Smooth muscle cell (in vitro differentiated cells): ENCODE measurements at regions not wholly inside any gene's neighbourhood (a gene's known extent, or its start where the extent isn't known, plus 50 kb on each side); places are given as distances from the start of the nearest gene placed in this dataset.

Source experiments
- DNase-seq: peaks from one replicate; lab custom pipeline; 2025; ENCODE audit not compliant: unreplicated experiment; lab: John Stamatoyannopoulos, UW
- H2AFZ ChIP-seq: fragments of 200-600 bp; sonication (generic); 2 replicates; pipeline ENCODE4 v1.6.0; 2016; ENCODE audit warnings: antibody characterized with exemption, low read depth, mild to moderate bottlenecking
- H3F3A ChIP-seq: fragments of 200-600 bp; sonication (generic); 2 replicates; pipeline ENCODE4 v1.6.0; 2017; ENCODE audit warnings: antibody characterized with exemption, low read depth
- H3K27ac ChIP-seq: fragments of 200-600 bp; sonication (generic); 2 replicates; pipeline ENCODE4 v1.5.1; 2016; ENCODE audit warnings: low read depth, mild to moderate bottlenecking
- H3K27me3 ChIP-seq: fragments of 200-600 bp; sonication (generic); 2 replicates; pipeline ENCODE4 v1.6.1; 2016; ENCODE audit warnings: low read depth, mild to moderate bottlenecking
- H3K36me3 ChIP-seq: fragments of 200-600 bp; sonication (generic); 2 replicates; pipeline ENCODE4 v1.5.1; 2016; ENCODE audit warnings: low read depth
- H3K4me1 ChIP-seq: fragments of 200-600 bp; sonication (generic); 2 replicates; pipeline ENCODE4 v1.5.1; 2016; ENCODE audit warnings: low read depth
- H3K4me2 ChIP-seq: fragments of 200-600 bp; sonication (generic); 2 replicates; pipeline ENCODE4 v1.6.0; 2016; ENCODE audit warnings: mild to moderate bottlenecking
- H3K4me3 ChIP-seq: fragments of 200-600 bp; sonication (generic); 2 replicates; pipeline ENCODE4 v1.5.1; 2016; ENCODE audit warnings: mild to moderate bottlenecking
- H3K79me2 ChIP-seq: fragments of 200-600 bp; sonication (generic); 2 replicates; pipeline ENCODE4 v1.6.0; 2016; ENCODE audit warnings: low read depth, mild to moderate bottlenecking
- H3K9ac ChIP-seq: fragments of 200-600 bp; sonication (generic); 2 replicates; pipeline ENCODE4 v1.6.0; 2016; ENCODE audit warnings: low read depth
- H3K9me3 ChIP-seq: fragments of 200-600 bp; sonication (generic); replicated peaks from 2 replicates; pipeline ENCODE4 v1.5.1; 2016; ENCODE audit warnings: low read depth
- H4K20me1 ChIP-seq: fragments of 200-600 bp; sonication (generic); 2 replicates; pipeline ENCODE4 v1.6.0; 2016; ENCODE audit warnings: low read depth
- CTCF ChIP-seq: fragments of 200-600 bp; sonication (generic); IDR thresholded peaks from 2 replicates; pipeline ENCODE4 v1.5.1; 2017; ENCODE audit warnings: borderline replicate concordance, mild to moderate bottlenecking, antibody characterized with exemption; ENCODE audit not compliant: insufficient read depth, poor library complexity, severe bottlenecking
- WGBS: methylation state at CpG from one replicate; pipeline ENCODE4 v1.1.7; 2016; ENCODE audit warnings: low lambda C conversion rate; 5-methylcytosine and 5-hydroxymethylcytosine counted together

GRCh38 chr12:4052691-4053090, 179.5 kb upstream of the PARP11 start:
- H3K4me3 ChIP-seq, result no peak overlapping the region
- H3K4me2 ChIP-seq, result no peak overlapping the region
- H3K9me3 ChIP-seq, result no peaks in the 10 kb centered on the region
- no peaks in the 10 kb centered on the region for H3K36me3 ChIP-seq
- no peak overlapping the region for H3K9ac ChIP-seq
- no peaks in the 10 kb centered on the region for H3K27me3 ChIP-seq
- no peak for DNase-seq
- no peaks in the 10 kb centered on the region for H3K4me1 ChIP-seq
- no peak overlapping the region for H2AFZ ChIP-seq
- TF ChIP-seq CTCF, result no peak
- no peaks in the 10 kb centered on the region for H4K20me1 ChIP-seq
- no peak overlapping the region for H3K27ac ChIP-seq
- H3K79me2 ChIP-seq, result no peaks in the 10 kb centered on the region
- 65% methylated on average over 3 of the region's 3 CpGs for WGBS
- no peaks in the 10 kb centered on the region for H3F3A ChIP-seq

GRCh38 chr12:4051596-4051995, 178.4 kb upstream of the PARP11 start:
- H4K20me1 ChIP-seq, result no peaks in the 10 kb centered on the region
- H3K79me2 ChIP-seq, result no peaks in the 10 kb centered on the region
- no peak for DNase-seq
- H3K36me3 ChIP-seq, result no peaks in the 10 kb centered on the region
- no peak overlapping the region for H2AFZ ChIP-seq
- H3K27me3 ChIP-seq, result no peaks in the 10 kb centered on the region
- H3K27ac ChIP-seq, result no peak overlapping the region
- no peak for TF ChIP-seq CTCF
- H3K4me3 ChIP-seq, result no peak overlapping the region
- WGBS, result 74% methylated on average over 1 of the region's 1 CpG
- H3K4me2 ChIP-seq, result no peak overlapping the region
- H3K9ac ChIP-seq, result no peak overlapping the region
- H3K4me1 ChIP-seq, result peaks cover 4% of the 10 kb centered on the region
- H3F3A ChIP-seq, result no peaks in the 10 kb centered on the region
- no peaks in the 10 kb centered on the region for H3K9me3 ChIP-seq

DNA sequence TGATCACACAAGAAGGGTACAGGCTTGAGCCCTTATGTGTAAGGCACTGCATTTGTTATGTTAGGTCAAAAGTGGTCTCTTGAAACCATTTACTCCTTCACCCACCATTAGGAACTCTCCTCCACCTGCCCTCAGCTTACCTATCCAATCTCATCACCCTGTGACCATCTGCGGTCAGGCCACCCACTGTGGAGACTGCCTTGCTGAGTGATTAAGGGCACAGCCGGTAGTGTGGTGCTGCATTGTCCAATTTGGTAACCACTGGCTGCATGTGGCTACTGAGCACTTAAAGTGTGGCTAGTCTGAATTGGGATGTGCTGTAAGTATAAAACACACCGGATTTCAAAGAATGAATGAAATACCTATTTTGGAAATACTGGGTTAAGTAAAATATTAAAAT, 177.1 kb upstream of the PARP11 start:
- Histone ChIP-seq H3K79me2 (no peaks in the 10 kb centered on the region), H3F3A (no peaks in the 10 kb centered on the region), H2AFZ (no peak overlapping the region), H3K4me2 (no peak overlapping the region), H3K36me3 (no peaks in the 10 kb centered on the region), H3K9me3 (no peaks in the 10 kb centered on the region), H3K4me1 (peaks cover 12% of the 10 kb centered on the region), H4K20me1 (no peaks in the 10 kb centered on the region), H3K27me3 (no peaks in the 10 kb centered on the region), H3K27ac (no peak overlapping the region), H3K4me3 (no peak overlapping the region), H3K9ac (no peak overlapping the region)
- no peak for TF ChIP-seq CTCF
- 89% methylated on average over 3 of the region's 3 CpGs for WGBS
- DNase-seq, result no peak

DNA sequence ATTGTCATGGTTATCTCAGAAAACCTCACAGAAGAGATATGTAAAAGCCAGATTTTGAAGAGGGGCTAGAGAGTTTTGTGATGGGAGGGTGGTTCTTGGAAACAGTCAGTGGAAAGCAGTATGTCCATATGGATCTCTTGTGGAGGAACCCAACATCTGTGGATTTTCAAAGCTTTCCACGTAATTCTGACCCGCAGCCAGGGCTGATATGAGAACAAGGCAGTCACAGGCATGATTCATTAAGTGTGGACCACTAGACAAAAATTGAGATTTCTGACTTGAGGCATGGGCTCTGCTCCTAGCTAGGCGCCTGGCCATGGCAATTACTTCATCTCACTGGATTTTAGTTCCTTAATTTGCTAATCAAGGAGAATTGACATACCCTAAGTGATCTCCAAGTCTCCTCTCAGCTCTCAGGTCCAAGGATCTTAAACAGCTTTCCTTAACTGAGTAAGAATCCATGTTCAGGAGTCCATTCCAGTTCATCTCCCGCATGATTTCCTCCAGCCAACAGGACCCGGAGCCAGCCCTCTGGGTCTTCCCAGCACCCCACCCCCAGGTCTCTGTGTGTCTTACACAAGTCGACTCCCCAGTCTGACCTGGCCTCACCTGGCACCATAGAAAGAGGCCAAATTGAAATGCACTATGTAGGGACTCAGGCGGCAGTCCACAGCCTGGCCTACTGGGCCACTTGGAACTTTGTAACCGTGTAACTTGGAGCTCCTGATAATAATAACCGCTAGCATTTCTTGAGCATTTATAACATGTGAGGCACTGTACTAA, 176.3 kb upstream of the PARP11 start:
- H3K4me3 ChIP-seq, result no peak overlapping the region
- H3K27me3 ChIP-seq, result no peaks in the 10 kb centered on the region
- no peak for DNase-seq
- no peaks in the 10 kb centered on the region for H3K79me2 ChIP-seq
- H4K20me1 ChIP-seq, result no peaks in the 10 kb centered on the region
- no peaks in the 10 kb centered on the region for H3F3A ChIP-seq
- no peaks in the 10 kb centered on the region for H3K36me3 ChIP-seq
- no peak overlapping the region for H3K27ac ChIP-seq
- no peaks in the 10 kb centered on the region for H3K9me3 ChIP-seq
- no peak overlapping the region for H2AFZ ChIP-seq
- WGBS, result 72% methylated on average over 9 of the region's 9 CpGs
- no peak overlapping the region for H3K9ac ChIP-seq
- TF ChIP-seq CTCF, result no peak
- no peak overlapping the region for H3K4me2 ChIP-seq
- peaks cover 12% of the 10 kb centered on the region for H3K4me1 ChIP-seq
